H1 (cell line): ENCODE measurements at regions not wholly inside any gene's neighbourhood (a gene's known extent, or its start where the extent isn't known, plus 50 kb on each side); places are given as distances from the start of the nearest gene placed in this dataset.

Experiments
- CTCF ChIA-PET: fragments of 300-600 bp; sonication (Branson Sonifier 250); formaldehyde crosslinking; loops from one replicate; lab custom pipeline; 2021; ENCODE audit not compliant: partially characterized antibody; lab: Charles Lee
- POLR2A ChIA-PET: fragments of 300-600 bp; sonication (Branson Sonifier 250); formaldehyde crosslinking; loops from one replicate; lab custom pipeline; 2021; ENCODE audit warnings: inconsistent platforms; ENCODE audit not compliant: partially characterized antibody; lab: Charles Lee
- DNase-seq, 2 experiments: peaks; one replicate each; pipeline versions ENCODE4 v3.0.0 to v3.0.0-alpha.2; 2010 to 2022; ENCODE audit warnings: low spot score in 2 of 2, low read depth in 1 of 2, mixed read lengths in 1 of 2
- FAIRE-seq: peaks from 2 replicates; lab custom pipeline; 2011; peaks lifted over from hg19 to GRCh38; lab: Jason Lieb, UNC
- H2AFZ ChIP-seq: 2 replicates; pipeline ENCODE4 v1.8.1; 2012; ENCODE audit warnings: low read length, inconsistent platforms
- H2AK5ac ChIP-seq: 2 replicates; pipeline ENCODE4 v1.6.1; 2013; ENCODE audit warnings: low read depth, low read length
- H2BK120ac ChIP-seq: replicated peaks from 2 replicates; pipeline ENCODE3; 2013; ENCODE audit warnings: low read depth, low read length, inconsistent platforms
- H2BK12ac ChIP-seq: 2 replicates; pipeline ENCODE4 v1.6.1; 2013; ENCODE audit warnings: low read depth, low read length
- H2BK15ac ChIP-seq: 2 replicates; pipeline ENCODE4 v1.6.1; 2013; ENCODE audit warnings: low read length
- H2BK20ac ChIP-seq: 2 replicates; pipeline ENCODE4 v1.6.1; 2013; ENCODE audit warnings: low read length
- H2BK5ac ChIP-seq: 2 replicates; pipeline ENCODE4 v1.6.1; 2013; ENCODE audit warnings: low read depth, low read length
- H3K14ac ChIP-seq: 2 replicates; pipeline ENCODE4 v1.6.1; 2013; ENCODE audit warnings: inconsistent platforms; ENCODE audit not compliant: insufficient read length
- H3K18ac ChIP-seq: 2 replicates; pipeline ENCODE4 v1.6.1; 2013; ENCODE audit warnings: low read length; ENCODE audit errors: extremely low read depth
- H3K23ac ChIP-seq: 2 replicates; pipeline ENCODE4 v1.6.1; 2013; ENCODE audit warnings: inconsistent platforms; ENCODE audit not compliant: insufficient read length
- H3K23me2 ChIP-seq: 2 replicates; pipeline ENCODE4 v1.6.1; 2013; ENCODE audit warnings: low read depth, low read length
- H3K27ac ChIP-seq: 2 replicates; pipeline ENCODE4 v1.6.1; 2011; ENCODE audit warnings: low read depth, low read length, inconsistent platforms
- H3K27me3 ChIP-seq, 4 experiments: replicated peaks in 1 of 4; 1 replicate in 1 of 4; 2 replicates in 3 of 4; pipeline versions ENCODE4 v1.6.1 to v1.8.1; 2011 to 2013; ENCODE audit warnings: low read length in 3 of 4, mild to moderate bottlenecking in 3 of 4, inconsistent platforms in 2 of 4, mixed read lengths in 2 of 4, moderate library complexity in 1 of 4; ENCODE audit not compliant: control insufficient read depth in 3 of 4, insufficient read depth in 3 of 4; ENCODE audit errors: extremely low read depth in 1 of 4
- H3K36me3 ChIP-seq, 4 experiments: 2 replicates each; pipeline versions ENCODE4 v1.6.1 to v1.8.1; 2011 to 2013; ENCODE audit warnings: mild to moderate bottlenecking in 4 of 4, low read length in 3 of 4, moderate library complexity in 2 of 4, control low read depth in 1 of 4, inconsistent platforms in 1 of 4; ENCODE audit not compliant: insufficient read depth in 4 of 4, control insufficient read depth in 2 of 4
- H3K4ac ChIP-seq: replicated peaks from 2 replicates; pipeline ENCODE3; 2013; ENCODE audit warnings: low read length, low read depth, mixed read lengths, inconsistent platforms; ENCODE audit not compliant: insufficient read length
- H3K4me1 ChIP-seq, 4 experiments: replicated peaks in 1 of 4; 1 replicate in 1 of 4; 2 replicates in 3 of 4; pipeline versions ENCODE4 v1.6.1 to v1.8.1; 2011 to 2013; ENCODE audit warnings: low read length in 3 of 4, inconsistent platforms in 2 of 4, mixed read lengths in 1 of 4; ENCODE audit not compliant: insufficient read depth in 4 of 4, control insufficient read depth in 3 of 4
- H3K4me2 ChIP-seq, 2 experiments: 2 replicates each; pipeline versions ENCODE4 v1.6.1 to v1.8.1; 2011 to 2013; ENCODE audit warnings: low read depth in 2 of 2, low read length in 2 of 2, control low read depth in 1 of 2, inconsistent platforms in 1 of 2, mild to moderate bottlenecking in 1 of 2; ENCODE audit not compliant: insufficient read depth in 1 of 2
- H3K4me3 ChIP-seq, 4 experiments: fragments of 200-600, 300-600 bp in 1 of 4; sonication (generic), shearing (Covaris generic), sonication (Bioruptor Twin) in 1 of 4; 2 replicates each; pipeline versions ENCODE4 v1.5.1 to v1.8.1; 2011 to 2016; ENCODE audit warnings: low read length in 4 of 4, low read depth in 3 of 4, control low read depth in 2 of 4, inconsistent platforms in 2 of 4, mild to moderate bottlenecking in 2 of 4, mixed read lengths in 1 of 4, moderate library complexity in 1 of 4; ENCODE audit not compliant: insufficient read depth in 2 of 4; ENCODE audit errors: extremely low read depth in 1 of 4
- H3K56ac ChIP-seq: replicated peaks from 2 replicates; pipeline ENCODE3; 2013; ENCODE audit warnings: low read depth, mild to moderate bottlenecking, mixed read lengths, low read length, inconsistent platforms; ENCODE audit not compliant: insufficient read length
- H3K79me1 ChIP-seq: 2 replicates; pipeline ENCODE4 v1.6.1; 2013; ENCODE audit warnings: low read depth, low read length, control low read depth
- H3K79me2 ChIP-seq, 2 experiments: 2 replicates each; pipeline versions ENCODE4 v1.6.1 to v1.8.1; 2012 to 2013; ENCODE audit warnings: low read length in 2 of 2, mild to moderate bottlenecking in 2 of 2, inconsistent platforms in 1 of 2; ENCODE audit not compliant: insufficient read depth in 2 of 2, control insufficient read depth in 1 of 2
- H3K9ac ChIP-seq, 4 experiments: replicated peaks in 1 of 4; 1 replicate in 1 of 4; 2 replicates in 3 of 4; pipeline versions ENCODE4 v1.6.1 to v1.8.1; 2011 to 2013; ENCODE audit warnings: low read depth in 3 of 4, low read length in 3 of 4, control low read depth in 2 of 4, mild to moderate bottlenecking in 2 of 4, moderate library complexity in 2 of 4, inconsistent platforms in 1 of 4; ENCODE audit errors: extremely low read depth in 1 of 4
- H3K9me3 ChIP-seq, 2 experiments: 2 replicates each; pipeline versions ENCODE4 v1.6.1 to v1.8.1; 2012 to 2013; ENCODE audit warnings: mild to moderate bottlenecking in 2 of 2, moderate library complexity in 2 of 2, control low read depth in 1 of 2, inconsistent platforms in 1 of 2, low read depth in 1 of 2, low read length in 1 of 2, mixed read lengths in 1 of 2; ENCODE audit not compliant: insufficient read depth in 2 of 2
- H4K20me1 ChIP-seq, 2 experiments: replicated peaks in 1 of 2; 2 replicates each; pipeline versions ENCODE3 to v1.8.1; 2011 to 2013; ENCODE audit warnings: inconsistent platforms in 2 of 2, low read length in 2 of 2, mild to moderate bottlenecking in 1 of 2; ENCODE audit not compliant: insufficient read depth in 2 of 2, control insufficient read depth in 1 of 2
- H4K5ac ChIP-seq: 2 replicates; pipeline ENCODE4 v1.6.1; 2013; ENCODE audit warnings: low read length, low read depth, mixed read lengths, inconsistent platforms; ENCODE audit not compliant: insufficient read length
- H4K8ac ChIP-seq: 2 replicates; pipeline ENCODE4 v1.8.0; 2013; ENCODE audit warnings: mild to moderate bottlenecking, moderate library complexity, low read length, inconsistent platforms; ENCODE audit not compliant: insufficient read depth; ENCODE audit errors: extremely low read depth
- H4K91ac ChIP-seq: replicated peaks from 2 replicates; pipeline ENCODE3; 2013; ENCODE audit warnings: low read length, mixed read lengths, inconsistent platforms; ENCODE audit not compliant: insufficient read length
- CHD1 ChIP-seq: IDR thresholded peaks from 2 replicates; pipeline ENCODE4 v1.6.1; 2012; ENCODE audit warnings: low read depth, low read length, improper control_type of control experiment
- CREB1 ChIP-seq: IDR thresholded peaks from 2 replicates; pipeline ENCODE4 v1.6.1; 2012; ENCODE audit warnings: inconsistent platforms
- CTBP2 ChIP-seq: IDR thresholded peaks from 2 replicates; pipeline ENCODE4 v1.7.0; 2011; ENCODE audit warnings: borderline replicate concordance, mild to moderate bottlenecking, moderate library complexity, mixed read lengths, low read length; ENCODE audit not compliant: insufficient read depth, insufficient read length
- E2F6 ChIP-seq: IDR thresholded peaks from 2 replicates; pipeline ENCODE4 v1.6.1; 2012; ENCODE audit warnings: inconsistent platforms
- HDAC6 ChIP-seq: IDR thresholded peaks from one replicate; pipeline ENCODE4 v1.7.1; 2012; ENCODE audit warnings: low read depth, mild to moderate bottlenecking, inconsistent platforms, low read length, moderate library complexity
- JUND ChIP-seq: IDR thresholded peaks from 2 replicates; pipeline ENCODE4 v1.6.1; 2011; ENCODE audit warnings: mild to moderate bottlenecking, improper control_type of control experiment, low read length
- KDM4A ChIP-seq: IDR thresholded peaks from one replicate; pipeline ENCODE4 v1.7.1; 2012; ENCODE audit warnings: low read depth, mild to moderate bottlenecking, moderate library complexity, low read length, inconsistent platforms; ENCODE audit not compliant: severe bottlenecking
- MAX ChIP-seq: IDR thresholded peaks from 2 replicates; pipeline ENCODE4 v1.6.1; 2012; ENCODE audit warnings: inconsistent platforms
- NRF1 ChIP-seq: IDR thresholded peaks from 2 replicates; pipeline ENCODE4 v1.6.1; 2011; ENCODE audit warnings: mild to moderate bottlenecking, low read depth, low read length, improper control_type of control experiment
- POLR2AphosphoS5 ChIP-seq: IDR thresholded peaks from 2 replicates; pipeline ENCODE4 v1.6.1; 2011; ENCODE audit warnings: low read depth, low read length
- RBBP5 ChIP-seq: IDR thresholded peaks from 2 replicates; pipeline ENCODE4 v1.7.1; 2012; ENCODE audit warnings: low read depth, mild to moderate bottlenecking, inconsistent platforms, low read length, moderate library complexity, borderline replicate concordance
- SAP30 ChIP-seq: fragments of 300-600 bp; sonication (generic); IDR thresholded peaks from 2 replicates; pipeline ENCODE4 v1.7.1; 2012; ENCODE audit warnings: low read length, moderate library complexity, mild to moderate bottlenecking, inconsistent platforms; ENCODE audit not compliant: insufficient read depth, insufficient replicate concordance
- SIRT6 ChIP-seq: IDR thresholded peaks from one replicate; pipeline ENCODE4 v1.7.1; 2012; ENCODE audit warnings: low read length, inconsistent platforms
- SP1 ChIP-seq: IDR thresholded peaks from 2 replicates; pipeline ENCODE4 v1.6.1; 2011; ENCODE audit warnings: low read depth, low read length
- TAF1 ChIP-seq: IDR thresholded peaks from 2 replicates; pipeline ENCODE4 v1.6.1; 2011; ENCODE audit warnings: mild to moderate bottlenecking, low read depth, low read length
- YY1 ChIP-seq: IDR thresholded peaks from 2 replicates; pipeline ENCODE4 v1.6.1; 2011; ENCODE audit warnings: low read depth, mild to moderate bottlenecking, low read length
- WGBS, 2 experiments: shearing (Covaris generic) in 1 of 2; methylation state at CpG; one replicate each; pipeline versions ENCODE4 v1.1.6 to v1.1.7; 2013 to 2015; ENCODE audit warnings: low lambda C conversion rate in 2 of 2, mixed read lengths in 2 of 2, inconsistent platforms in 1 of 2, low coverage in 1 of 2, missing lambda C conversion rate in 1 of 2; ENCODE audit not compliant: insufficient replicate concordance in 2 of 2, insufficient coverage in 1 of 2, insufficient read length in 1 of 2; ENCODE audit errors: extremely low coverage in 1 of 2, missing lambda C conversion rate in 1 of 2; 5-methylcytosine and 5-hydroxymethylcytosine counted together

GRCh38 chr13:24080134-24080533 lies 80.4 kb upstream of the SPATA13 start:
- H2BK15ac ChIP-seq: no peak overlapping the region
- no peak overlapping the region for H3K9ac ChIP-seq
- no peak overlapping the region for H3K4ac ChIP-seq
- no peak overlapping the region for H2BK120ac ChIP-seq
- no peak overlapping the region for H3K23ac ChIP-seq
- no peaks in the 10 kb centered on the region for H3K9me3 ChIP-seq
- no peaks in the 10 kb centered on the region for H4K20me1 ChIP-seq
- H3K27ac ChIP-seq: no peak overlapping the region
- no peaks in the 10 kb centered on the region for H3K36me3 ChIP-seq
- no peak overlapping the region for H3K4me2 ChIP-seq
- WGBS, 2 experiments: 95% methylated on average over 5 of the region's 5 CpGs; no CpG with 5 or more reads in 1 of the 2 experiments
- FAIRE-seq (no peak), DNase-seq (no peak)
- ChIA-PET POLR2A (no interaction called here), CTCF (no interaction called here)
- no peak overlapping the region for H3K4me3 ChIP-seq
- no peaks in the 10 kb centered on the region for H3K79me1 ChIP-seq
- no peak overlapping the region for H3K14ac ChIP-seq
- no peak overlapping the region for H4K8ac ChIP-seq
- H2BK12ac ChIP-seq: no peak overlapping the region
- no peaks in the 10 kb centered on the region; the same call in 1 of the 2 replicates for H3K23me2 ChIP-seq
- no peak overlapping the region for H3K18ac ChIP-seq
- no peak overlapping the region for H2BK5ac ChIP-seq
- H4K91ac ChIP-seq: no peak overlapping the region
- H3K4me1 ChIP-seq: peaks cover 3 to 12% (median 8%) of the 10 kb centered on the region in 4 experiments
- no peak overlapping the region for H2AFZ ChIP-seq
- no peak overlapping the region for H2BK20ac ChIP-seq
- no peaks in the 10 kb centered on the region for H3K27me3 ChIP-seq
- H2AK5ac ChIP-seq: no peak overlapping the region
- no peak overlapping the region for H3K56ac ChIP-seq
- H4K5ac ChIP-seq: no peak overlapping the region
- H3K79me2 ChIP-seq: no peaks in the 10 kb centered on the region
- TF ChIP-seq YY1: no peak
- TF ChIP-seq SP1: no peak
- TF ChIP-seq NRF1: no peak
- no peak for TF ChIP-seq JUND
- TF ChIP-seq KDM4A: no peak
- no peak for TF ChIP-seq SIRT6
- no peak for TF ChIP-seq RBBP5
- no peak for TF ChIP-seq MAX
- TF ChIP-seq HDAC6: no peak
- TF ChIP-seq CREB1: no peak
- TF ChIP-seq POLR2AphosphoS5: no peak
- TF ChIP-seq CHD1: no peak
- TF ChIP-seq TAF1: no peak
- TF ChIP-seq E2F6: no peak
- TF ChIP-seq SAP30: no peak
- no peak for TF ChIP-seq CTBP2
